Activated naive CD8-positive, alpha-beta T cell treated with anti-CD3 and anti-CD28 coated beads, Interleukin-2, amount 10 ng/mL, durations not matched to agents 7 days and 5 days (primary cell): ENCODE measurements at regions not wholly inside any gene's neighbourhood (a gene's known extent, or its start where the extent isn't known, plus 50 kb on each side); places are given as distances from the start of the nearest gene placed in this dataset.

Source experiments
- ATAC-seq: fragments of 150-1000 bp; cut with Tn5 transposase; one replicate; pipeline ENCODE4 v1.10.0; 2021; ENCODE audit warnings: low read depth, moderate library complexity
- POLR2A ChIA-PET: fragments of 350-600 bp; sonication (Branson Sonifier 250); formaldehyde crosslinking; loops from one replicate; lab custom pipeline; 2021; ENCODE audit warnings: antibody characterized with exemption; lab: Charles Lee
- DNase-seq: peaks from one replicate; pipeline ENCODE4 v3.0.0; 2021
- H3K27ac Mint-ChIP-seq: one replicate; pipeline ENCODE4 v1.8.0; 2022; ENCODE audit warnings: mild to moderate bottlenecking, mixed read lengths
- H3K27me3 Mint-ChIP-seq: one replicate; pipeline ENCODE4 v1.8.0; 2022; ENCODE audit warnings: mild to moderate bottlenecking, moderate library complexity, mixed read lengths
- H3K36me3 Mint-ChIP-seq: one replicate; pipeline ENCODE4 v1.8.0; 2021; ENCODE audit warnings: mild to moderate bottlenecking, mixed read lengths
- H3K4me1 Mint-ChIP-seq: one replicate; pipeline ENCODE4 v1.8.0; 2021; ENCODE audit warnings: mixed read lengths
- H3K4me3 Mint-ChIP-seq: one replicate; pipeline ENCODE4 v1.8.0; 2022; ENCODE audit warnings: mild to moderate bottlenecking, moderate library complexity, mixed read lengths
- H3K9me3 Mint-ChIP-seq: one replicate; pipeline ENCODE4 v1.8.0; 2021; ENCODE audit warnings: mixed read lengths

- H3K9me3 Mint-ChIP-seq: no peaks in the 10 kb centered on the region
- H3K27ac Mint-ChIP-seq: no peak overlapping the region
- POLR2A ChIA-PET: no interaction called here
- H3K27me3 Mint-ChIP-seq: no peaks in the 10 kb centered on the region
- H3K4me3 Mint-ChIP-seq: no peak overlapping the region
- DNase-seq (no peak), ATAC-seq (no peak)
- no peaks in the 10 kb centered on the region for H3K4me1 Mint-ChIP-seq
- no peaks in the 10 kb centered on the region for H3K36me3 Mint-ChIP-seq
Measured at GRCh38 chr18:52190631-52191030, 149.4 kb upstream of the DCC start.

DNA sequence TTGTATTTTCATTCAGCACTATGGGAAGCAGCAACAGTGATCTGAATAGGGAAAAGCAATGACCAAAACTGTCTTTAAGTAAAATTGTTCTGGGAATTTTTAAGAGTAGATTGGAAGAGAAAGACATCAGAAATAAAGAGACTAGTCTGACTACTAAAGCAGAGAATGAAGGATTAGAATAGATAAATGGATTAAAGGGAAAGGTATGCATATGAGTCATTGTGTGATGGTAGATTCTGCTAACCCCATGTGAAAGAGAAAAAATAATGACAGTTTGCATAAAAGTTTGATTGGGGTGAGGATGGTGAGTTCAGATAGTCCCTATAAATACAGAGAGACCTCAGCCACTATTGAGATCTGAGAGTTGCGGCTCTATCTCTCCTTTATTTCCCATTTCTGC is 139.6 kb upstream of the DCC start:
- POLR2A ChIA-PET: no interaction called here
- DNase-seq (no peak), ATAC-seq (no peak)
- Mint-ChIP-seq H3K27ac (no peak overlapping the region), H3K9me3 (no peaks in the 10 kb centered on the region), H3K27me3 (no peaks in the 10 kb centered on the region), H3K4me3 (no peak overlapping the region), H3K36me3 (no peaks in the 10 kb centered on the region), H3K4me1 (no peaks in the 10 kb centered on the region)

DNA sequence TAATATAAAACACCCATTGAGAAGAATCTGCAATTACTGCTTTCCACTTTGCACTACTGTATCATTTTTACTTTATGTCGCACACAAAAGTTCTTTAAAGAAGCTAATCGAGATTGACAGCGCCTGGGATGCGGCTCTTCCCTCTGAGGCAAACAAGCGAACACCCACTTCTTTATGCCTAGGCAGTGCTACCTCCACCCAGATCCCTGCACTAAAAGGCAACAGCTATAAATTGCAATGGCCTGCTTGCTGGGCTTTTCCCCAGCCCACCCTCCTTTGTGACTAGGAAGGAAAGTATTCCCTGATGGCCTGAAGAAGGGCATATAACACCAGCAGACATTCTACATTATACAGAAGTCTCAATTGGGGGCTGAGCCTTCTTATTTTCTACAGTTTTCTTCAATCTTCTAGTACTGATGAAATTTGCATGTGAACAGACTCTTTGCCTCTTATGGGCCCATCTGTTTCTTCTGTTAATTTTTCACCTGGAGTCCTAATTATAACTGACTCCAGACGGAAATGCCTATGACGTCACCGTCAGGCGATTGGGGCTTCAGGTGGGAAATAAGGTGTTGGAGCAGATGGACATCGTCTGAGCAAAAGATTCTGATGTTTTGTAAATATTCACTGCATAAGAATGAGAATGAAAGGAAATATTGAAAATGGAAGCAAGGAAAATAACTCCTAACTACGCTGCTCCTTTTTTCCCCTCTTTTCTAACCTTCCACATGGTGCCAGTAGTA is 138.9 kb upstream of the DCC start:
- Mint-ChIP-seq H3K4me3 (no peak overlapping the region), H3K9me3 (no peaks in the 10 kb centered on the region), H3K4me1 (no peaks in the 10 kb centered on the region), H3K27ac (no peak overlapping the region), H3K27me3 (no peaks in the 10 kb centered on the region), H3K36me3 (no peaks in the 10 kb centered on the region)
- POLR2A ChIA-PET: no interaction called here
- DNase-seq (no peak), ATAC-seq (no peak)

DNA sequence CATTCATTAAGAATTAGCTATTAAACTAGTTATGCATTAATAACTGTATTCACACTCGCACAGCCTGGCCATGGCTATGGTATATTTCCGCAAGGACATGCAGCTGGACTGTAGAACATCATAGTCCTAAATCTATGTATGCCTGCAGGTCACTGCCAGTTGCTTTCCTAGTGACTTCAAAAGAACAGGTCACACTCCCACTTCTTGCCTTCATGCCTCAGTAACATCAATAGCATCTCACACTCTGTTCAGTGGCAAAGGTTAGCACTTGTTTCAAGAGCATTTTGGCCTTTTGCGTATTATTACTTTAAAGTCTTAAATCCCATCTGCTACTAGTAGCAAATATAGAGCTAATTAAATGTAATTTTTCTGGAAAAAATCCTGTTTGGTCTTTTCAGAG is 131.4 kb upstream of the DCC start:
- Mint-ChIP-seq H3K27ac (no peak overlapping the region), H3K4me3 (no peak overlapping the region), H3K4me1 (no peaks in the 10 kb centered on the region), H3K27me3 (no peaks in the 10 kb centered on the region), H3K9me3 (peaks cover 2% of the 10 kb centered on the region), H3K36me3 (no peaks in the 10 kb centered on the region)
- POLR2A ChIA-PET: no interaction called here
- DNase-seq (no peak), ATAC-seq (no peak)

DNA sequence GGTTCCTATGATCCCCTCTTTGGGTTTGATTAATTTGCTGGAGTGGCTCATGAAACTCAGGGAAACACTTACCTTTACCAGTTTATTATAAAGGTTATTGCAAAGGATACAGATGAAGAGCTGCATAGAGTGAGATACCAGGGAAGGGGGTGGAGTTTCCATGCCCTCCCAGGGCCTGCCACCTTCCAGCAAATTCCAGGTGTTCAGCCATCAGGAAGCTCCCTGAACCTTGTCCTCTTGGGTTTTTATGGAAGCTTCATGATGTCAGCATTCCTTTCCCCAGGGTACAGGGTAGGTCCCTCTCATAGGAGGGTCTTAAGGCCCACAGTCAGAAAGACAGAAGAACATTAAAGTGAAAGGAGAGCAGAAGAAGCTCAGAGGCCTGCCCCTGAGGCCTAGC is 123.9 kb upstream of the DCC start:
- Mint-ChIP-seq H3K36me3 (no peaks in the 10 kb centered on the region), H3K4me1 (no peaks in the 10 kb centered on the region), H3K9me3 (no peaks in the 10 kb centered on the region), H3K4me3 (no peak overlapping the region), H3K27me3 (no peaks in the 10 kb centered on the region), H3K27ac (no peak overlapping the region)
- no peak for ATAC-seq
- DNase-seq: no peak
- POLR2A ChIA-PET: no interaction called here

DNA sequence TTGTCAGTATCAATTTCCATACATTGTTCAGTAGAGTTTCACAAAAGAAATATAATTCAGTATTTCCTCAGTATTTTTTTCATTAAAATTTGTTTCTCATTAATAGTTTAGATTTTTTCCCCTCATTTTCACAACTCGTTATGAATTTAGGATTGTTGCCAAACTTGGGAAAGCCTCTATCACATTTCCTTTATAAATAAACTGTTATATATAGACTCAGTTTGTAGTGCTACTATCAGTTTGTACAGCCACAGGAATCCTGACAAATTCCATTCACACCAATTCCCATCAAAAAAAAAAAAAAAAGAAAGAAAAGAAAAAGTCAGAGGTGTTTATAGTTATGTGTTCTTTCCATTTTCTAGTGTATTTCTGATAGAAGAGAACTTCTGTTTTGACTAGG is 123.3 kb upstream of the DCC start:
- no peak for DNase-seq
- Mint-ChIP-seq H3K36me3 (no peaks in the 10 kb centered on the region), H3K27me3 (no peaks in the 10 kb centered on the region), H3K4me1 (no peaks in the 10 kb centered on the region), H3K4me3 (no peak overlapping the region), H3K9me3 (no peaks in the 10 kb centered on the region), H3K27ac (no peak overlapping the region)
- POLR2A ChIA-PET: no interaction called here
- no peak for ATAC-seq

DNA sequence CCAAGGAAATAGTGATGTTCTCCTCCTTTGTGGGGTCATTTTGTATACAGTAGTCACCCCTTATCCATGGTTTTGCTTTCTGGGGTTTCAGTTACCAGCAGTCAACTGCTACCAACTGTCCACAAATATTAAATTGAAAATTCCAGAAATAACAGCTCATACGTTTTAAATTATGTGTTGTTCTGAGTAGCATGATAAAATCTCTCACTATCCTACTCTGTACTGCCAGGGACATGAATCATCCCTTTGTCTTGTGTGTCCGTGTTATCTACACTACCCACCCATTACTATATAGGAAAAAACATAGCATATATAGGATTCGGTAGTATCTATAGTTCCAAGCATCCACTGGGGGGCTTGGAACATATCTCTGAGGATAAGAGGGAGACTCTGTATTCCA is 120.9 kb upstream of the DCC start:
- Mint-ChIP-seq H3K27ac (no peak overlapping the region), H3K4me1 (no peaks in the 10 kb centered on the region), H3K36me3 (no peaks in the 10 kb centered on the region), H3K4me3 (no peak overlapping the region), H3K9me3 (no peaks in the 10 kb centered on the region), H3K27me3 (no peaks in the 10 kb centered on the region)
- DNase-seq (no peak), ATAC-seq (no peak)
- POLR2A ChIA-PET: no interaction called here

DNA sequence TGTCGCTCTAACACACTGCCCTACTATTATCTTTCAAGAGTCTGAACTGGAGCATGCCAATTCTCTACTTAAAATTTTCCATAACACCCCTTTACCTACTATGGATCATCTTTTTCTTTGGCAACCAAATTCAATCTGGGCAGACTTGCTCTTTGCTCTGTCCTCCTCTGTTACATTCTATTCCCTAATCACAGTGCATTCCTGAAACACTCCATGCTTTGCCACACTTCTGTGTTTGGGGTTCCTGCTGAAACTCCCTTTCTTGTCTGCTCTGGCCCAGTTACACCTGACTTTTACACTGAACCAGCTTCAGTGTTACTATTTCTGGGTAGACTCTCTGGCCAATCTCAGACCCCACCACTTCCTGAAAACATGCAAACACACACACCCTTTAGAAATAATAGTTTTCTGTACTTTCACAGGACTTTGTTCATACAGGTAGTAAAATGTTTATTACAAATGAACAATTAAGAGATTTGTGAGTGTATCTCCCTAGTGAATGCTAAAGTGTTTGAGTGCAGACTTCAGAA is 119.9 kb upstream of the DCC start:
- Mint-ChIP-seq H3K36me3 (no peaks in the 10 kb centered on the region), H3K4me3 (no peak overlapping the region), H3K27ac (no peak overlapping the region), H3K9me3 (no peaks in the 10 kb centered on the region), H3K27me3 (no peaks in the 10 kb centered on the region), H3K4me1 (no peaks in the 10 kb centered on the region)
- POLR2A ChIA-PET: no interaction called here
- DNase-seq (no peak), ATAC-seq (no peak)

- no peak for DNase-seq
- no peak for ATAC-seq
- no peaks in the 10 kb centered on the region for H3K4me1 Mint-ChIP-seq
- no peaks in the 10 kb centered on the region for H3K9me3 Mint-ChIP-seq
- no peak overlapping the region for H3K27ac Mint-ChIP-seq
- H3K4me3 Mint-ChIP-seq: no peak overlapping the region
- H3K36me3 Mint-ChIP-seq: no peaks in the 10 kb centered on the region
- no peaks in the 10 kb centered on the region for H3K27me3 Mint-ChIP-seq
- POLR2A ChIA-PET: no interaction called here
Measured at GRCh38 chr18:52222211-52222610, 117.8 kb upstream of the DCC start.

DNA sequence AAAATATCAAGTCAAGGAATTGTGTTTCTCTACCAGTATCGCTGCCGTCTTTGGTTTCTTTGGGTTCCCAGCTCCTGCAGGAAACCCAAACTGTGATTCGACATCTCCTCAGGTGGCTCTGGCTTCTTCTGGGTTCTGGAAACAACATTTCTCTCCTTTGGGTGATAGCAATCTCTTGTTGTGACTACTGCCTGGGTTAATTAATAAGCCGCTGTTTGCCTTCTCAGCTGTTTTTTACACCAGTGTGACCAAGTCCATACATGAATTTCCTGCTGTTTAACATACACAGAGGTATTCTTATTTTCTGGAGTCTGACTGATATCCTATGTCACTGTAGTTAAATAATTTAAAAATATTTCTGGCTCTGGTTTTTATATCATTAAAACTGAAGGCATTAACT is 112.5 kb upstream of the DCC start:
- Mint-ChIP-seq H3K27ac (no peak overlapping the region), H3K4me3 (no peak overlapping the region), H3K27me3 (no peaks in the 10 kb centered on the region), H3K4me1 (no peaks in the 10 kb centered on the region), H3K9me3 (no peaks in the 10 kb centered on the region), H3K36me3 (no peaks in the 10 kb centered on the region)
- POLR2A ChIA-PET: no interaction called here
- no peak for DNase-seq
- ATAC-seq: no peak

- H3K36me3 Mint-ChIP-seq: no peaks in the 10 kb centered on the region
- no peaks in the 10 kb centered on the region for H3K27me3 Mint-ChIP-seq
- H3K4me3 Mint-ChIP-seq: no peak overlapping the region
- H3K27ac Mint-ChIP-seq: no peak overlapping the region
- ATAC-seq: no peak
- no peaks in the 10 kb centered on the region for H3K4me1 Mint-ChIP-seq
- DNase-seq: no peak
- POLR2A ChIA-PET: no interaction called here
- no peaks in the 10 kb centered on the region for H3K9me3 Mint-ChIP-seq
Measured at GRCh38 chr18:52228166-52228565, 111.8 kb upstream of the DCC start.

GRCh38 chr18:52236131-52236530 is 103.9 kb upstream of the DCC start:
- Mint-ChIP-seq H3K4me1 (no peaks in the 10 kb centered on the region), H3K4me3 (no peak overlapping the region), H3K9me3 (no peaks in the 10 kb centered on the region), H3K36me3 (no peaks in the 10 kb centered on the region), H3K27ac (no peak overlapping the region), H3K27me3 (no peaks in the 10 kb centered on the region)
- no peak for DNase-seq
- POLR2A ChIA-PET: no interaction called here
- ATAC-seq: no peak

GRCh38 chr18:52237551-52237950 is 102.4 kb upstream of the DCC start:
- no peaks in the 10 kb centered on the region for H3K27me3 Mint-ChIP-seq
- DNase-seq (no peak), ATAC-seq (no peak)
- POLR2A ChIA-PET: no interaction called here
- H3K4me1 Mint-ChIP-seq: no peaks in the 10 kb centered on the region
- H3K27ac Mint-ChIP-seq: no peak overlapping the region
- no peak overlapping the region for H3K4me3 Mint-ChIP-seq
- no peaks in the 10 kb centered on the region for H3K9me3 Mint-ChIP-seq
- no peaks in the 10 kb centered on the region for H3K36me3 Mint-ChIP-seq

GRCh38 chr18:52242711-52243110 is 97.3 kb upstream of the DCC start:
- Mint-ChIP-seq H3K9me3 (peaks cover 7% of the 10 kb centered on the region), H3K4me1 (no peaks in the 10 kb centered on the region), H3K27ac (no peak overlapping the region), H3K27me3 (no peaks in the 10 kb centered on the region), H3K36me3 (no peaks in the 10 kb centered on the region), H3K4me3 (no peak overlapping the region)
- DNase-seq (no peak), ATAC-seq (no peak)
- POLR2A ChIA-PET: no interaction called here
